Astrocyte of the spinal cord (primary cell): ENCODE measurements at regions not wholly inside any gene's neighbourhood (a gene's known extent, or its start where the extent isn't known, plus 50 kb on each side); places are given as distances from the start of the nearest gene placed in this dataset.

ENCODE experiments used
- DNase-seq: peaks from one replicate; pipeline ENCODE4 v3.0.0; 2011; ENCODE audit warnings: low read depth, low spot score
- H3K4me3 ChIP-seq: 2 replicates; pipeline ENCODE4 v1.5.1; 2011; ENCODE audit warnings: low read depth, mild to moderate bottlenecking, low read length, moderate library complexity
- CTCF ChIP-seq: IDR thresholded peaks from 2 replicates; pipeline ENCODE4 v1.5.1; 2012; ENCODE audit warnings: low read depth, mild to moderate bottlenecking, low read length, inconsistent platforms
- in situ Hi-C: cut with HindIII; loops from 2 replicates; pipeline ENCODE4 v1.10.0; 2017; ENCODE audit warnings: low sequenced_read_pairs

- in situ Hi-C loops = no loop called here
- no peak overlapping the region for H3K4me3 ChIP-seq
- TF ChIP-seq CTCF = no peak
- DNase-seq = no peak
Measured at GRCh38 chr2:59047373-59047995, 806.4 kb upstream of the FANCL start.

GRCh38 chr2:59046401-59047372 is 805.6 kb upstream of the FANCL start:
- DNase-seq = no peak
- in situ Hi-C loops = no loop called here
- no peak overlapping the region for H3K4me3 ChIP-seq
- TF ChIP-seq CTCF = no peak

GRCh38 chr2:59044736-59045135 is 803.6 kb upstream of the FANCL start:
- no peak for TF ChIP-seq CTCF
- in situ Hi-C loops = no loop called here
- DNase-seq = no peak
- no peak overlapping the region for H3K4me3 ChIP-seq

- TF ChIP-seq CTCF = no peak
- DNase-seq = no peak
- in situ Hi-C loops = no loop called here
Measured at GRCh38 chr2:59041139-59041538, 800.0 kb upstream of the FANCL start.

GRCh38 chr2:59034837-59035236 is 793.7 kb upstream of the FANCL start:
- H3K4me3 ChIP-seq = no peak overlapping the region
- TF ChIP-seq CTCF = no peak
- peak; percentile 5 for DNase-seq
- in situ Hi-C loops = no loop called here

More at GRCh38 chr2:59041139-59041538, 800.0 kb upstream of the FANCL start:
- no peak overlapping the region for H3K4me3 ChIP-seq

GRCh38 chr2:59034106-59034505 is 793.0 kb upstream of the FANCL start:
- in situ Hi-C loops = no loop called here
- DNase-seq = no peak
- TF ChIP-seq CTCF = no peak
- no peak overlapping the region for H3K4me3 ChIP-seq
